HL-60 (cell line): ENCODE measurements at regions not wholly inside any gene's neighbourhood (a gene's known extent, or its start where the extent isn't known, plus 50 kb on each side); places are given as distances from the start of the nearest gene placed in this dataset.

Experiments
- CTCF ChIP-seq: IDR thresholded peaks from one replicate; pipeline ENCODE4 v1.5.1; 2011; ENCODE audit warnings: low read length, control low read depth, inconsistent platforms; ENCODE audit not compliant: insufficient read depth
- SPI1 ChIP-seq: IDR thresholded peaks from 2 replicates; pipeline ENCODE4 v1.6.1; 2012; ENCODE audit warnings: low read depth, mild to moderate bottlenecking, borderline replicate concordance

GRCh38 chr6:51060262-51060762, 241.6 kb downstream of the TFAP2B start:
- TF ChIP-seq CTCF, result no peak
- no peak for TF ChIP-seq SPI1
